K562 (cell line): ENCODE measurements at regions not wholly inside any gene's neighbourhood (a gene's known extent, or its start where the extent isn't known, plus 50 kb on each side); places are given as distances from the start of the nearest gene placed in this dataset.

ENCODE experiments used
- ATAC-seq: fragments of 200-7000 bp; cut with Tn5 transposase; 3 replicates; pipeline ENCODE4 v1.9.1; 2020; ENCODE audit warnings: moderate library complexity
- BruUV-seq: library from RNA; stranded (reverse); fragments of 400-500 nt; replicated peaks from 2 replicates; lab custom pipeline; 2021; lab: Mats Ljungman, UMichigan
- CTCF ChIA-PET: fragments of 300-600 bp; formaldehyde crosslinking; extraction: SDS; loops from one replicate; lab custom pipeline; 2021; ENCODE audit warnings: low intra/inter-chr PET ratio; lab: Yijun Ruan, JAX
- POLR2A ChIA-PET: fragments of 300-600, 350-650 bp; sonication (Branson Sonifier 250); formaldehyde crosslinking; extraction: SDS; loops from one replicate; lab custom pipeline; 2021; ENCODE audit warnings: antibody characterized with exemption, inconsistent platforms; lab: Yijun Ruan, JAX
- DNase-seq, 4 experiments: peaks; one replicate each; pipeline versions ENCODE4 v3.0.0 to v3.0.0-alpha.2; 2011 to 2018; ENCODE audit warnings: low spot score in 3 of 4, mixed read lengths in 3 of 4; ENCODE audit errors: extremely low read depth in 1 of 4
- FAIRE-seq: peaks from 2 replicates; lab custom pipeline; 2011; peaks lifted over from hg19 to GRCh38; lab: Jason Lieb, UNC
- H2AFZ ChIP-seq: 2 replicates; pipeline ENCODE4 v1.6.0; 2011; ENCODE audit warnings: low read depth, low read length, control low read depth, inconsistent platforms
- H3K27ac ChIP-seq: fragments of 200-600 bp; 3 replicates; pipeline ENCODE4 v1.8.0; 2011; ENCODE audit warnings: low read depth, mild to moderate bottlenecking, control low read depth, inconsistent platforms, low read length, moderate library complexity, mixed read lengths; ENCODE audit errors: extremely low read depth
- H3K27me3 ChIP-seq, 2 experiments: fragments of 300-600 bp in 1 of 2; 2 replicates in 1 of 2; 3 replicates in 1 of 2; pipeline versions ENCODE4 v1.6.0 to v1.8.0; 2011; ENCODE audit warnings: inconsistent platforms in 2 of 2, low read length in 2 of 2, mild to moderate bottlenecking in 1 of 2, mixed read lengths in 1 of 2, moderate library complexity in 1 of 2; ENCODE audit not compliant: control insufficient read depth in 2 of 2, insufficient read depth in 2 of 2
- H3K36me3 ChIP-seq: fragments of 300-600 bp; 3 replicates; pipeline ENCODE4 v1.8.0; 2011; ENCODE audit warnings: mild to moderate bottlenecking, low read length, inconsistent platforms; ENCODE audit not compliant: control insufficient read depth, insufficient read depth
- H3K4me1 ChIP-seq, 2 experiments: fragments of 200-600 bp in 1 of 2; replicated peaks in 1 of 2; 2 replicates in 1 of 2; 3 replicates in 1 of 2; pipeline versions ENCODE4 v1.5.1 to v1.8.0; 2011; ENCODE audit warnings: inconsistent platforms in 2 of 2, low read length in 2 of 2, mild to moderate bottlenecking in 1 of 2, mixed read lengths in 1 of 2, moderate library complexity in 1 of 2; ENCODE audit not compliant: control insufficient read depth in 2 of 2, insufficient read depth in 2 of 2
- H3K4me2 ChIP-seq: 2 replicates; pipeline ENCODE4 v1.6.1; 2011; ENCODE audit warnings: low read length, control low read depth, inconsistent platforms, mixed read lengths; ENCODE audit not compliant: insufficient read depth
- H3K4me3 ChIP-seq: fragments of 200-600 bp; sonication (generic), shearing (Covaris generic); 2 replicates; pipeline ENCODE4 v1.5.1; 2016; ENCODE audit warnings: control low read depth, inconsistent platforms
- H3K79me2 ChIP-seq: fragments of 200-600 bp; 3 replicates; pipeline ENCODE4 v1.8.0; 2011; ENCODE audit warnings: low read length, inconsistent platforms; ENCODE audit not compliant: control insufficient read depth, insufficient read depth
- H3K9ac ChIP-seq, 2 experiments: 2 replicates each; pipeline versions ENCODE4 v1.6.0 to v1.6.1; 2011; ENCODE audit warnings: low read depth in 2 of 2, low read length in 2 of 2, control low read depth in 1 of 2, inconsistent platforms in 1 of 2, mild to moderate bottlenecking in 1 of 2, mixed read lengths in 1 of 2; ENCODE audit not compliant: insufficient read depth in 1 of 2
- H3K9me1 ChIP-seq: one replicate; pipeline ENCODE4 v1.6.0; 2011; ENCODE audit warnings: inconsistent platforms, mild to moderate bottlenecking, low read length, moderate library complexity; ENCODE audit not compliant: control insufficient read depth, insufficient read depth
- H3K9me3 ChIP-seq: replicated peaks from 2 replicates; pipeline ENCODE4 v1.5.1; 2011; ENCODE audit warnings: low read depth, low read length, inconsistent platforms; ENCODE audit not compliant: control insufficient read depth, insufficient read depth
- H4K20me1 ChIP-seq: replicated peaks from 2 replicates; pipeline ENCODE4 v1.6.1; 2011; ENCODE audit warnings: low read length, inconsistent platforms, mixed read lengths; ENCODE audit not compliant: control insufficient read depth, insufficient read depth
- DACH1 ChIP-seq: fragments of 450-650 bp; IDR thresholded peaks from 2 replicates; pipeline ENCODE4 v1.6.1; 2018; ENCODE audit not compliant: partially characterized antibody
- E2F5 ChIP-seq: sonication (generic); formaldehyde crosslinking; IDR thresholded peaks from 2 replicates; pipeline ENCODE4 v1.8.0; 2022; ENCODE audit warnings: mild to moderate bottlenecking, missing genetic modification reagents
- EGR1 ChIP-seq: fragments of 450-650 bp; conservative IDR thresholded peaks from 2 replicates; pipeline ENCODE4 v1.6.1; 2017; ENCODE audit warnings: mild to moderate bottlenecking
- ELF1 ChIP-seq: fragments of 200-800 bp; sonication (Bioruptor generic); IDR thresholded peaks from 2 replicates; pipeline ENCODE4 v1.6.1; 2016; ENCODE audit warnings: missing genetic modification characterization, missing compliant biosample characterization
- GATAD2A ChIP-seq: fragments of 450-650 bp; IDR thresholded peaks from 2 replicates; pipeline ENCODE4 v1.6.1; 2017
- JUND ChIP-seq, 2 experiments: IDR thresholded peaks; 2 replicates in 1 of 2; 3 replicates in 1 of 2; pipeline ENCODE4 v1.6.1; 2011; ENCODE audit warnings: borderline replicate concordance in 2 of 2, low read depth in 2 of 2, low read length in 2 of 2, improper control_type of control experiment in 1 of 2, missing biosample characterization in 1 of 2, missing genetic modification characterization in 1 of 2, missing genetic modification reagents in 1 of 2
- KLF16 ChIP-seq: IDR thresholded peaks from 2 replicates; pipeline ENCODE4 v1.6.1; 2016; ENCODE audit warnings: antibody characterized with exemption
- MBD1 ChIP-seq: fragments of 250-450 bp; sonication (Bioruptor Pico); IDR thresholded peaks from 2 replicates; pipeline ENCODE4 v1.8.0; 2022; ENCODE audit warnings: inconsistent platforms
- MTA3 ChIP-seq: fragments of 450-650 bp; formaldehyde crosslinking; IDR thresholded peaks from 2 replicates; pipeline ENCODE4 v1.6.1; 2017; ENCODE audit warnings: mild to moderate bottlenecking, borderline replicate concordance
- RFX5 ChIP-seq: IDR thresholded peaks from 2 replicates; pipeline ENCODE4 v1.6.1; 2011; ENCODE audit warnings: low read depth, mild to moderate bottlenecking, improper control_type of control experiment, low read length
- SAFB2 ChIP-seq: fragments of 200-400 bp; formaldehyde crosslinking; IDR thresholded peaks from 2 replicates; pipeline ENCODE4 v1.6.1; 2018; ENCODE audit warnings: borderline replicate concordance, low read length, low read depth, moderate library complexity; ENCODE audit not compliant: severe bottlenecking
- ZBTB5 ChIP-seq: fragments of 450-650 bp; IDR thresholded peaks from 2 replicates; pipeline ENCODE4 v1.6.1; 2017; ENCODE audit warnings: antibody characterized with exemption
- ZNF586 ChIP-seq: fragments of 450-650 bp; formaldehyde crosslinking; conservative IDR thresholded peaks from 2 replicates; pipeline ENCODE4 v1.4.0; 2020; ENCODE audit warnings: mild to moderate bottlenecking, moderate library complexity
- ZNF740 ChIP-seq, 3 experiments: fragments of 200-800 bp in 1 of 3; sonication (Bioruptor generic) in 1 of 3; sonication (generic) in 1 of 3; formaldehyde crosslinking in 1 of 3; IDR thresholded peaks; 2 replicates each; pipeline versions ENCODE4 v1.6.1 to v1.8.0; 2016 to 2022; ENCODE audit warnings: mild to moderate bottlenecking in 2 of 3, missing compliant biosample characterization in 2 of 3, missing genetic modification characterization in 2 of 3, missing genetic modification reagents in 1 of 3
- WGBS: fragments of 100-300 bp; shearing (Covaris generic); methylation state at CpG from one replicate; pipeline ENCODE4 v1.1.6; 2016; ENCODE audit warnings: low coverage, mixed read lengths; ENCODE audit not compliant: insufficient coverage; ENCODE audit errors: missing lambda C conversion rate; 5-methylcytosine and 5-hydroxymethylcytosine counted together
- in situ Hi-C: fragments of 300-500 bp; cut with MboI; formaldehyde crosslinking; loops from 4 replicates; pipeline ENCODE4 v1.15.0; 2018; ENCODE audit warnings: inconsistent platforms, mixed read lengths
- intact Hi-C: fragments of 100-400 bp; cut with micrococcal nuclease; formaldehyde crosslinking; loops from 2 replicates; pipeline ENCODE4 v1.14.2; 2022

GRCh38 chrX:40154853-40155588, 57.3 kb upstream of the BCOR start:
- no TSS peak for BruUV-seq
- no peaks in the 10 kb centered on the region for H3K9me1 ChIP-seq
- FAIRE-seq (peak; percentile 97), ATAC-seq (peak; percentile 74), DNase-seq (peak; percentile 72 to 93 (median 84))
- CTCF ChIA-PET = interaction anchor here (1.0 kb wide), 1 partner anchor 56 kb away, joined by 4 read pairs; no protein-coding TSS in a partner anchor
- in situ Hi-C loops = loop anchor here (10.0 kb wide), 1 partner anchor 50 kb away; no protein-coding TSS in a partner anchor
- peaks cover 6% of the 10 kb centered on the region; the same call in 1 of the 3 replicates for H3K36me3 ChIP-seq
- H3K4me2 ChIP-seq = peak overlapping the region; percentile 83
- intact Hi-C loops = loop anchor here (2.0 kb wide), 2 partner anchors 14 to 48 kb away; no protein-coding TSS in a partner anchor
- H3K79me2 ChIP-seq = peaks cover 48% of the 10 kb centered on the region
- no peak overlapping the region for H2AFZ ChIP-seq
- no peaks in the 10 kb centered on the region for H4K20me1 ChIP-seq
- no peaks in the 10 kb centered on the region for H3K27me3 ChIP-seq
- WGBS = under 1% methylated on average over 24 of the region's 72 CpGs
- H3K4me1 ChIP-seq = peaks cover 20 to 69% of the 10 kb centered on the region in 2 experiments
- H3K4me3 ChIP-seq = peak overlapping the region; percentile 45
- H3K9ac ChIP-seq = peak overlapping the region; percentile 78 to 93
- no peaks in the 10 kb centered on the region for H3K9me3 ChIP-seq
- POLR2A ChIA-PET = interaction anchor here (0.6 to 2.1 kb wide), 9 partner anchors 10 to 131 kb away, joined by 3 to 6 read pairs (median 4); no protein-coding TSS in a partner anchor
- H3K27ac ChIP-seq = peak overlapping the region; percentile 97
- no peak for TF ChIP-seq SAFB2
- TF ChIP-seq MTA3 = 0 out of 2 replicates have a peak, but pooled peaks have one; percentile 14
- 0 out of 2 replicates have a peak, but pooled peaks have one; percentile 39 for TF ChIP-seq ZBTB5
- 0 out of 2 replicates have a peak, but pooled peaks have one; percentile 19 for TF ChIP-seq KLF16
- TF ChIP-seq ELF1 (tag) = 0 out of 2 replicates have a peak, but pooled peaks have one; percentile 18
- TF ChIP-seq ZNF740 (CRISPR knock-in tag; IDR thresholded peaks at IDR 0.05) = no peak
- TF ChIP-seq ZNF740 (tag; IDR thresholded peaks at IDR 0.05) = peak in 1 of 2 experiments; percentile 58; a peak in 1 of 4 replicates
- TF ChIP-seq MBD1 (CRISPR knock-in tag) = no peak
- peak; percentile 63; the same call in 1 of the 2 replicates for TF ChIP-seq GATAD2A
- no peak for TF ChIP-seq DACH1
- TF ChIP-seq EGR1 = peak; percentile 76
- peak; percentile 50; the same call in 1 of the 2 replicates for TF ChIP-seq JUND (IDR thresholded peaks at IDR 0.05; ENCODE audit: borderline replicate concordance, low read depth, low read length)
- peak; percentile 14; the same call in 1 of the 3 replicates for TF ChIP-seq JUND (tag; IDR thresholded peaks at IDR 0.05; ENCODE audit: borderline replicate concordance, low read depth, low read length)
- TF ChIP-seq E2F5 = no peak
- no peak for TF ChIP-seq ZNF586 (CRISPR knock-in tag)
- TF ChIP-seq RFX5 = no peak
